NCI-H510A treated with DMSO at 0.1 percent for 48 hours (cell line): ENCODE measurements at regions not wholly inside any gene's neighbourhood (a gene's known extent, or its start where the extent isn't known, plus 50 kb on each side); places are given as distances from the start of the nearest gene placed in this dataset.

Source experiments
- DNase-seq: peaks from one replicate; lab custom pipeline; 2025; lab: John Stamatoyannopoulos, UW

DNA sequence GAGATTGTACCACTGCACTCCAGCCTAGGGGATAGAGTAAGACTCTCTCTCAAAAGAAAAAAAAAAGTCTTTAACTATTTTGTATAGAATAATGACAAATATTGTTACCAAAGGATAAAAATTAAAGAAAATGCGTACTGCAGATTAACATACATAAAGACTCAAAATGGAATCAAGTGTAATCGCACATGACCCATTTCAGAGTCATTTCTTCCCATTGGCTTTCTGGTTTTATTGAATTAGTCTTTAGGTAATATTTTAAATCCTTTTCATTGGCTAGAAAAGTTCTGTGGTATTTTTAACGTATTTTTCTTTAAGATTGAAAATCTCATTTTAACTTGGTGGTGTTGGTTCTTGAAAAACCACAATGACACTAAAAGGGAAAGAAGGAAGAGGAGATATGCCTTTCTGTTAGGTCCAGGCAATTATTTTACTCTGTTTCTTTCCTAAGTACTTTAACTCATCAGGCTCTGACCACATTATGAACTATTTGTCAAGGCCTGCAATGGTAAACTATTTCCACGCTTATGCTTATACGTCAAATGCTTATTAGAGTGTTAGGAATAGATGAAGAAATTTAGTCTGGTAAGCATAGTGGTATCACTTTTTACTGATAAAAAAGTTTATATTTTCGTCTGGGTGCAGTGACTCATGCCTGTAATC, 52.3 kb downstream of the PLEKHG1 start:
- no peak for DNase-seq

- DNase-seq = no peak
Measured at GRCh38 chr6:150652848-150653613, 53.3 kb downstream of the PLEKHG1 start.

DNA sequence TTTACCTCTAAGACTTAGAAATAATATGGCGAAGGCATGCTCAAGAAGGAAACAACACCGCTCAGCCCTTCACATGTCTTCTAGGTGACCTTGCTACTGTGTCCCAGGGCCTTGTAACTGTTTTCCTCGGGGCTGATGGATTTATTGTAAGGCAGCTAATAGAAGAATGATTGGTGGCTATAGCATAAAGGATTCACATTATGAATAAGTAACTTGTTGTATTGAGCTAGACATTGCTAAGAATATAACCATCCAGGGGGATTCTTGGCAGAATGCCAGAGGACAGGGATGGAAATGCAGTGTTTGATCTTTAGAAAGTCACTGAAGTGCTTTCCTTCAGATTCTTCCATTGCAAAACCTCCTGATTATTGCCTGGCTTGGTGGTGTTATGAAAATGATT, 54.9 kb downstream of the PLEKHG1 start:
- DNase-seq = no peak

- no peak for DNase-seq
Measured at GRCh38 chr6:150656156-150656555, 56.5 kb downstream of the PLEKHG1 start.

DNA sequence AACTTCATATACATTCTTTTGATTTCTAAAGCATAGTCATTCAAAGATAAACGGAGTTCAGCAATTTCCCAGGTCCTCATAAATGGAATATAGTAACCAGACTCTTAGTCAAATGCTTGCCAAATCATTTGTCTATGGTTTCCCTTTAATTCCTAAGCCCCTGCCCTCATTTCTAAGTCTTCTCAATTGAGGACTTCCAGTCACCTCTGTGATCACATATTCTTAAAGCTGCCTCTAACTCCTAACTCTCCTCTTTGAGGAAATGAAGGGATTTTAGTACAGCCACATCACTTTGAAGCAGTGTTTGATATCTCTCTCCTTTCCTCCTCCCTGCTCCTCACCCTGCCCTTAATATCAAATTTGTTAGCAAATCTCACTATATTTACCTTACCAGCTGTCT, 58.7 kb downstream of the PLEKHG1 start:
- DNase-seq = no peak

- no peak for DNase-seq
Measured at GRCh38 chr6:150659046-150659763, 59.5 kb downstream of the PLEKHG1 start.

DNA sequence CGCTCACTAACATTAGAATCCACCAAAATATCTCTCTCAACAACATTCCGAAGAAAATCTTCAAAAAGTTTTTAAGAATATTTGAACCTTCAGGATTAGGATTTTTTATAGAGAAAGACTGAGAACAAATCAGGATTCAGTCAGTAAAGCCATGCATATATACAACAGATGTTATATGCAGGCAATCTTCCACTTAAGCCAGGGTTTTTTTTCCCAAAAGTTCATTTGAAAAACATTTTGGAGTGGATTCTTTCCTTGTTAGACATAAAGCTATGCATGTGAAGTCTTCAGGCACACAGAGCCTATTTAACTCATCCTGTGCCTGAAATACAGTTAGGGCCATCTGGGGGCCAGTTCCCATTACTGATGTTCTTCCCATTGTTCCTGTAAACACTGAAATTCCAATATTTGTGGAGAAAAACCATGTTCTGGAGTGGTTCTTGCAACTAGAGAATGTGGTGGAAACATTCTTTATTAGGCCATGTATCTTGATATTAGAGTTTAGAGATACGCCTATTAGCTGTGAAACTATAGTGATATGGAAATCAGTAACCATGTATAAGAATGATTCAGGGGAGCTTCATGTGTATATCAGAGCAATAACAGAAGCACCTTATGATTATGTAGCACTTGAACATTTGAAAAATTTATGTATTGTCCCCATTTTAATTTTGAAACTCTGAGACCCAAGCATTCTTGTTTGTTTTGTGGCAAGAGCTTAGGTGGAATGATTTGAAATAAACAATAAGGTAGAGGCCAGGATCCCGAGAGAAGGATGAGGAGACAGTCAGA, 61.7 kb downstream of the PLEKHG1 start:
- DNase-seq = no peak

- DNase-seq = no peak
Measured at GRCh38 chr6:150662814-150663213, 63.1 kb downstream of the PLEKHG1 start.

- DNase-seq = no peak
Measured at GRCh38 chr6:150664091-150664490, 64.4 kb downstream of the PLEKHG1 start.

DNA sequence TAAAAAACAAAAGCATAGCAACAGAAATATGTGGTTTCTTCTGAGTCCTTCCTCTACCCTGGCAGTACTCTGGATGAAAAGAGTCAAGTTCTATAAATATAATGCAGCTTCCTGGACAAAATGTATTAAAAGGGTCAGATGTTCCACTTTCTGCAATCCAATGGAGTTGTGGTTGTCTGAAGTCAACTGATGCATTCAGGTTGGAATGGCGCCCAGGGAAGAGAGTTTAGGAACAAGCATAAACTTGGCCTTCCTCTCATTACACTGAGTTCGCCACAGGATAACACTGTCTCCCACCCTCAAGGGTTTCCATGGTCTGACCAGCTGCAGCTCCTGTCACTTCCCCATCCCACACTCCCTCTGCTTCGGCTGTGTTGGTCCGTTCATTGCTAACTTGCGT, 66.4 kb downstream of the PLEKHG1 start:
- DNase-seq = no peak

DNA sequence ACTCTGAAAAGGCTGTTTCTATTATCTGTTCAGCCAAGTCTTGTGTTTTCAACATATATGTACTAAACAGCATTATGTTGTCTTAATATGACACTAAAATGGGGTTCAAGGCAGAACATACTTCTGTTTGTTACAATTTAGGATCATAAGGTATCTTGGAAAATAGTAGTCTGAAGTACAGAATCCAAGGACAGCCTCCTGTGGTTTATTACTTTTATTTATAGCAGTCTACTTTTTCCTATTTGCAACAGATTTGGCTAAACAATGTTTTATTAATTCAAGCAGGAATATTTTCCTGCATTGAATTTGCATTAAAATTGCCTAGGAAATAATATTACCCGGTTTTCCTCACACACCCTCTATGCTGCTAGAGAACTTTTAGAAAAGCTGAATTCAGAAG, 67.7 kb downstream of the PLEKHG1 start:
- DNase-seq = no peak

- peak; percentile 51 for DNase-seq
Measured at GRCh38 chr6:150667977-150668716, 68.5 kb downstream of the PLEKHG1 start.

DNA sequence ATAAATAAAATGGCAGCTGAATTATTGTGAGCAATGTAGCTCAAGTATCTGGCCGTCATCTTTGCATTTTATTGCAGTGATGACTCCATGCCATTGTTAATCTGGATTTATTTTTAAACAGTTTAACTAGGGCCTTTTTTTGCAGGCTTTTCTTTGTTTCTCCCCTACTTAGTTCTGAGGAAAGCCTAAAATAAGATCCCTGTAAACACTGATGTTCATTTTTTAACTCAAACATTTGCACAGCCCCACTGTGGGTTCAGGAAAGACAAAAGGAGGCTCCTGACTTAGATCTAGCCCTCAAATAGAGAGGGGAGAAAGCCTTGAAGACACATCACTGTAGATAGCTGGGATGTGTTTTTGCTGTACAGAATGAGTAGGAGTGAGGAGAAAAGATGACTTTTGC, 69.2 kb downstream of the PLEKHG1 start:
- no peak for DNase-seq

GRCh38 chr6:150670311-150670710, 70.6 kb downstream of the PLEKHG1 start:
- DNase-seq = no peak

DNA sequence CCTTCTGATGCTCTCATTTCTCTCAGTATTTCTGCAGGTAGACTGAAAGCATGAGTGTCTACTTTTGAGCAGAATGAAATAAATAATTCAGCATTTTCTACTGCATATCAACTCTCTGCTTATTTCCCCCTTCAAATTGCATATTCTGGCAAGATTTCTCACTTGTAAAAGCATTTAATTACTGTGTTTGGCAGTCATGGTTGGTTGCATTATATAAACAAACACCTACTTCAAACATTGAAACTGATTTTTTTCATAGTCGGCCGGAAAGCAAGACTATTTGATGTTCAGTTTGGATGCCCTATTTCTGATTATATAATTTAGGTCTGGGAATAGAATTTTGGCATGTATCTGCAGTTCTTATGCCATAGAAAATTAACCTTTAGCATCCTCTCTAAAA, 73.1 kb downstream of the PLEKHG1 start:
- no peak for DNase-seq

DNA sequence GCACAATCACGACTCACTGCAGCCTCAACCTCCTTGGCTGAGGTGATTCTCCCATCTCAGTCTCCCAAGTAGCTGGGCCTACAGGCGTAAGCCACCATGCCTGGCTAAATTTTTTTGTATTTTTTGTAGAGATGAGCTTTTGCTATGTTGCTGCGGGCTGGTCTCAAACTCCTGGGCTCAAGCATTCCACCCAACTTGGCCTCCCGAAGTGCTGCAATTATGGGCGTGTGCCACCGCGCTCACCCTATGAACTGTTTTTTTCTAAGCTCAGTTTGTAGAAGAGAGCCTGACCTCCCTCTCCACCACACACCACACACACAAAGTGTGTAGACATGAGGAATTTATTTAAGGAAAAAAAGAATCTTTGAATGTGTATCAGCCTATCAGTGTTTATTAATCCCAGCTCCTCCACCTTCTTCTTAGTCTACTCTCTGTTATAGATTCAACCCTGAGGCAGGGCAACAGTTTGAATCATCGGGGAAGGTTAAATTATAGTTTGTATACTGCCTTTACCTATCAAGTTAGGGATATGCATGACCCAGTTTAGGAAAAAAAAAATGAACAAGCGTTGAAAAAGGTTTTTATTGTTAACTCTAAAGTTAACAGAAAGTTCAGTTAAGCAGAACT, 74.1 kb downstream of the PLEKHG1 start:
- DNase-seq = no peak

GRCh38 chr6:150676344-150676743, 76.7 kb downstream of the PLEKHG1 start:
- DNase-seq = no peak

DNA sequence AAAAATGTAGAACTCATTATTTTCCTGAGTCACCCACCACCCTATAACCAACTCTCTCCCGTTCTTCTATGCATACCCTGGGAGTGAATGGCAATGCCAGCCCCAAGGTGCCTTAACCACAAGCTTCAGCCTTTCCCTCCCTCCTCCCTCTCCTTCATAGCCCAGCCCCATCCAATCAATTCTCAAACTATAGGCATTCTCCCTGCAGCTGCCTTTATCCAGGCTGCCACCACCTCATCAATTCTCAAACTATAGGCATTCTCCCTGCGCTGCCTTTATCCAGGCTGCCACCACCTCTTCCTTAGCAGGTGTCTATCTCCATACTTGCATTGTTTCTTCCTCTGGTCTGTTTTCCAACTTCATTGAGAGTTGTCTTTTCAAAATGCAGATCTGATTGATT, 77.1 kb downstream of the PLEKHG1 start:
- no peak for DNase-seq

- DNase-seq = no peak
Measured at GRCh38 chr6:150680510-150680909, 80.8 kb downstream of the PLEKHG1 start.

DNA sequence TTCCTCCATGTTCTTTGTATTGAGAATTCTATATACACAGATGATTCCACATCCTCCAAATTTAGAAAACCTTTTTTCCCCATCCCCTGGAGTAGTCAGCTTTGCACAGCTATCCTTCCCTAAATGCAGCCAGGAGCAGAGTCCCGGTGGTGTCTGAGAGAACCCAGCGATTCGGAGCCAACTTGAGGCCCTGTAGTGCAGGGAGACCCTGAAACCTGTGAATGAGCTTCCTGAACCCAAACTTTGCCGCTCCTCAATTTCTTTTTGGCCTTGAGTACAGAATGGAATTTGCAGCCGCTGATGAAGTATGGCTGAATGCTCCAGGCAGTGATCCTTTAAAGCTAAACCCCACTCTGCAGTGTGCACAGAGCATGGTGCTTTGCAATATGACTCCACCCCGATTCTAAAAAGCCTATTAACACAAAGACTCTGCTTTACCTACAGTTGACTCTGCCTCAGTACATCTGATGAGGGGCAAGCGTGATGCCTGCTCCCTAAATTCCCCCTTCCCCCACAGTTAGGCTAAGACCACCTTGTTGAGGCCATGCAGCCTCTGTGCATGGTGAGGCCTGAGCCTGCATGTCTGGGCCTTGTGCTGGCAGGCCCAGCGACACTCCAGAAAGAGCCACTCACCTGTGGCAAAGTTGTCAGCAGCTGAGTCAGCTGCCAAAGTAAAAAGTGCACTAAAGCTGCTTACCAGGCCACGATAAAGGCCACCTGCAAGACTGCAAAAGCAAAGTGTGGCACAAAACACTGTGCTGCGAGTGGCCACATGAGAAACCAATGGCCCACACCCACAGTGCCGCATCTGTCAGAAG, 82.1 kb downstream of the PLEKHG1 start:
- no peak for DNase-seq
